HG03095 (cell line): ENCODE measurements at regions not wholly inside any gene's neighbourhood (a gene's known extent, or its start where the extent isn't known, plus 50 kb on each side); places are given as distances from the start of the nearest gene placed in this dataset.

Experiments used
- ATAC-seq: cut with Tn5 transposase; IDR thresholded peaks from one replicate; pipeline ENCODE4 v1.9.1; 2021; ENCODE audit warnings: moderate library complexity; ENCODE audit not compliant: unreplicated experiment

DNA sequence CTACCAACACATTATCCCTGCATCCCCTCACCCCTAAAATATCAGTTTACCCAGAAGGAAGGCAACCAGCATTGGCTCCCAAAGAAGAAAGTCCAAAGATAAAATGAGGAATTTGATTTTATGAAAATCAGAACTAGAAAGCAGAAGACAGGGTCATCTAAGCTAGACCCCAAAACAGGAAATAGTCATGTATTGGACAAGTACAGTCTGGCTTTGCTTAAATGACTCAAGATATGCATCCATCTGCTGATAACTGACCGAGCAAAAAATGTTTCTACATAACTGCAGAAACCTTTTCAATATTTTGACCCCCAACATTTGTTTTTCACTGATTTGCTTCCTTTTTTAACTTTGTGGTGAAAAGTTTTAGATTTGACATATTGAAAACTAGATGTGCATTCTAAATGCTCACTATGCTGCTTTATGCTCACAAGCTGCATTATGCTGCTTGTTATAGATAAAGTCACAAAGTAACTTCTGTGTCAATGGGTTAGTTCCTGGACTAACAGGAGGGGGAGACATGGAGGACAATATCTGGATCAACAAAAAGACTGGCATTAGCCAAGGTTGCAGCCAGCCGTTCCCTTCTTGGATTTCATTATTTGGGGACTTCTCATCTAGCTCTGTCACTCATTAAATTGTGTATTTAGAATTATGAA lies 227.0 kb downstream of the INHBA start:
- ATAC-seq = no peak

DNA sequence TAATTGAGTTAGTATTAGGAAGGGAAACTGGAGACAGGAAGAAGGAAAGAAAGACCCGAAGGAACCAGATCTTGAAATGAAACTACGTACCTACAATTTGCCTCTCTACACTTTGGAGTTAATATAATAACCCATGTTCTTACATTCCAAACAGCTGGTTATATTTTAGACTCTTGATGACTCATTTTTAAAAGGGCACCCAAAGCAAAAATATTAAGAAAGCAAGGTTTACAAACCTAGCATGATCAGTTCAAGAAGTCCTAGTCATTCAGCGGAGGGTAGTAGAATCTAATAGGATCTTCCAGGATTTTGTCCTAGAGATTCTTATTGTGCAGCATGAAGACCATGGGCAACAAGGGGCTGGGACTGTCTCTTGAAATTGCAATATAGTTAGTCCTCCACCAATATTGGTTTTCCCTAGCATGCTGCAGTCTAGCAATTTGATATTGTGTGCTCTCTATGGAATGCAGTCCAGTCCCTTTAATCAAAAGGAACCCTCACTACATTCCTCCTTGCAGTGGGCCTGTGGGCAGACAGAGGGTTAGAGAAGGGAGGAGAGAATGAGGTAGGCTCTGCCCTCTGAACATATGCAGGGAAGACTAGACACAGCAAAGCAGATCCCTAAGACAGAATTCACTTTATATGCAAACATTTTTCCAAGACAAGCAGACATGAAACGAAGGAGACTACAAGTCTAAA lies 230.3 kb downstream of the INHBA start:
- ATAC-seq = no peak

DNA sequence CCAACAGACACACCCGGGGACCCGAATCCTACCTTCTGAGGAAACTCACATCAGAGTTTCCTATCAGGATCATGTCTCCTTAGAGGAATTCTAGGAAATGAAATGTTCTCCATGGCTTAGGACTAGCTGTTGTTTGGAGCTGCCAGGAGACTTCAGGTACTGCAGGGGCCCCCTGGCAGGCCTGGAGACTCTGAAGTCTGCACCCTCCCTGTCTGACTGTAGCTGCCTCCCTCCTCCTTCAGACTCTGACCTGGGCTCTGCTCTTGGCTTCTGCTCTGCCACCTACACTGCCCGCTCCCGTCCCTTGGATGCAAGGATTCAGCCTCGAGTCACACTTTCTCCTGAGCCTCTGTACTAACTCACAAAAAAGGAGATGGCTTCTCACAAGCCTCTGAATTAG lies 232.8 kb downstream of the INHBA start:
- no peak for ATAC-seq

DNA sequence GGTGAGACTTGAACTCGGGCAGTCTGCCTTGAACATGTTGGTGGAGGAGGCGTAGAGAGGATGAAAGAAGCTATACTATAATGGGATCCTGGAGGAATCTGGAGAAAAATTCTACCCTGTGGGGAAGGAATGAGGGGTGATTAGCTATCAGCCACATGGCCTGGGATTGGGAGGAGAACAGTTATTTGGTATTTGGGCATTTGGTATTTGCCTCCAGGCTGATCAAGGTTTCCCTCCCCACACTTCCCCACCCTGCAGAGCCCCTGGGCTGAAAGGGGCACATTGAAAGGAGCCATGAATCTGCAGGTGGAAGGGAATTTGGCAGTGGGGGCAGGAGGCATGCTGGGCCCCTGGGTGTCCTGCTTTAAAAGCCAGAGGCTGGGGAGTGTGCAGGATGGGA lies 235.3 kb downstream of the INHBA start:
- no peak for ATAC-seq

DNA sequence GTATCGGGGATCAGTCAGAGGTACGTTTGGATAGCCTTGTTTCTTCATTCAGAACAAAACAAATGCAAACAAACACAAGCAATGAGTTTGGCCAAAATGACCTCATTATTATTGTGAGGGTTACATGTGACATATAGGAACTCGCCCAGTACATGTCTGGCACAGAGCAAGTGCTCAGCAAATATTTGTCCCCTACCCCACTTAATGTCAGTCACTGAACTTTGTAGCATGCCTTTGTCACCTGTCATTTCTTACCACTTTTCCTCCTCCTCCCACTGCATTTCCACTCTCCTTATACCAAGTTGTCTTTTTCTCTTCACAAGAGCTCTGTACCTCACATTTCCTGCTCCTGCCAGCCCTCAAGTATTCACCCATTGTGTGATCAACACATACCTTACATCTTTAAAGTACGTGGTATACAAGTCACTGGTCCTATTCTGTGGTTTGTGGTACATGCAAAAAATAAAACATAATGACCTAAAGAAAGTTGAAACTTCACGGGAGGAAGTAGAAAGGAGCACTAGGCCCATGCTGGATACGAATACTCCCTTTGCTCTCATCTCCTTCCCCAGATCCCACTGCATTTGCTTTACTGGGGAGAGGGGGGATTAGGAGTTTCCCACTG lies 236.0 kb downstream of the INHBA start:
- no peak for ATAC-seq

DNA sequence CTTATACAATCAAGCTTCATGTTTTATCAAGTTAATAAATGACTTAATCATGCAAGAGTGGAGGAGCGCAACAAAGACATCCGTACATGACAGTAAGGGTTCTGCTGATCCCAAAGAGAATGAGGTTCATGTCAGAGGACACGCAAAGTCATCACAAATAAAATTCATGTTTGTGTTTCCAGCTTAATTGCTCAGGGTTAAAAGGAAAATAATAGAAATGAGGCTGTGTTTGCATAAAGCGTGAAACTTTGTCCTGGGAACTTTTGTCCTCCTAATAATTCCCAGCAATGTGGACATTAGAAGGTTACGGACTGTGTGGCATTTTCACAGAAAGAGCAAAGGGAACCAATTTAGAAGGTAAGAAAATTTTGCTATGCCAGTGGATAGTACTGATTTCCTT lies 237.3 kb downstream of the INHBA start:
- no peak for ATAC-seq

DNA sequence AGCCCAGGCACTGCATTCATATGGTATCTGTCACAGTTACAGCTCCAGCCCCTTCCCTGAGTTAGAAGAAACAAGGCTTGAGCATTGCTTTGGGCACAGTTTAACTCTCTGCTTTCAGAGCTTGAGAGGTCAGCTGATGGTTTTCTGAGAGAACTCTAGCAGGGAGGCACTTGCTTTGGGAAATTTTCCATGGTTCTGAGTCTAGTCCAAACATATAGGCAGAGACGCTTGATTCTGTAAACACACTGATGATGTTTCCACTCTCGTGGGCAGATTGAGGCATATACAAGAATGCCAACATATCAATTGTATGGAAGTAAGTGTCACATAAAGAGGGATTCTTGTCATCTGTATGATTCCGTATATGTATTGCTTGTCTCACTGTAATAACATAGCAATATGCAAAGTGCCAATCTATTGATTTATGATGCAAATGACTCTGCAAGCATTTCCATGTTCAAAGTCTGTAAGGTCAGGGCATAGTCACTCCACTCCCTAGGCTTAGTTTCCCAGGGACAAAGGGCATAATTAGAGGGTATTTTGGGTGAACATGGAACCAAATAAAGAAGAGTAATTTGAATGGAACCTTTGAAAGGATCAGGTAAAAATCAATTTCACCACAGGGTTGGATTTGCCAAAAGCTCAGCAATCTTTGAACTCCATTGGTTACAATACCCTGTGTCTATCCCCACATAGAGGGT lies 239.0 kb downstream of the INHBA start:
- ATAC-seq = no peak

DNA sequence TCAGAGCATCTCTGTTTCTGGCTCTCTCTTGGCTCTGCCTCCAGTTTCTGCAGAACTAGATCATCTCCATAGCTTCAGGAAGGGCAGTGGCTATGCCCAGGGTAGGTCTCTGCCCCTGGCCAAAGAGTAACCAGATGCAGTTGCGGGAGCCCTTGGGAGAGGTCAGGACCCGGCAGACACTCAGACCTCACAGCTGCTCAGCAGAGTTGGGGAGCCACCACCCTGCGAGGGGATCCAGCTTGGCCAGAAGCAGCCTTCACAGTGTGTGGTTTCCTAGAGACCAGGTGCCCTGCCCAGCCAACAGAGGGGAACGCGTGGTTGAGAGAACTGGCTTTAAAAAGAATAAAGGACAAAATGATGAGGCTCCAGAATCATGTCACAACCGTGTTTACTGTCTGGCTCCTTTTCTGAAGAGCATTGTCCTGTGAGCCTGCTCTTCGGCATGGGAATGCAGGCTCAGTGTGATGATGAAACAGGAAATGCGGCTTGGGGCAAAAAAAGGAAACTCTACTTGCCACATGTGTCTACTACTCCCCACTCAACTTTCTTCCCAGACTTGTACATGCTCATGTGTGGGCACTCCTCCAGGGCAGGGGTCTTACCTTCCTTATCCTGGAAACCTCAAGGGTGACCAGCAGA lies 243.1 kb downstream of the INHBA start:
- no peak for ATAC-seq

DNA sequence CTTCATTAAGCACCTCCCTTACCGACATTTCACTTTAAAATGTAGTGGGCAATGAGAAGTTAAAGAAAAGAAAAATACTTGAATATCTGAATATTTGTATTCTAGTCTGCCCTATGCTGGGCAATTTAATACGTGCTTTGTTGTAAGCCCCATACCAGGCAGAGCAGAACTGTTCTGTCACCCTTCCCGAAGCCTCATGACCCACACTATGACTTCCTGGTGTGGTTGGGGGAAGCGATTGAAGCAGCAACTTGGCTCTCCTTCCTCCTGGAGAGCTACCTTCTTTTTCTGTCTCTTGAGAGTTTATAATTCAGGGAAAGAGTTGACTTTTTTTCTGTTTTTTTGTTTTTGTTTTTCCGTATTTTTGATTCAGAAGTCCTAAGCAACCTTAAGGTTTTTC lies 243.7 kb downstream of the INHBA start:
- no peak for ATAC-seq

DNA sequence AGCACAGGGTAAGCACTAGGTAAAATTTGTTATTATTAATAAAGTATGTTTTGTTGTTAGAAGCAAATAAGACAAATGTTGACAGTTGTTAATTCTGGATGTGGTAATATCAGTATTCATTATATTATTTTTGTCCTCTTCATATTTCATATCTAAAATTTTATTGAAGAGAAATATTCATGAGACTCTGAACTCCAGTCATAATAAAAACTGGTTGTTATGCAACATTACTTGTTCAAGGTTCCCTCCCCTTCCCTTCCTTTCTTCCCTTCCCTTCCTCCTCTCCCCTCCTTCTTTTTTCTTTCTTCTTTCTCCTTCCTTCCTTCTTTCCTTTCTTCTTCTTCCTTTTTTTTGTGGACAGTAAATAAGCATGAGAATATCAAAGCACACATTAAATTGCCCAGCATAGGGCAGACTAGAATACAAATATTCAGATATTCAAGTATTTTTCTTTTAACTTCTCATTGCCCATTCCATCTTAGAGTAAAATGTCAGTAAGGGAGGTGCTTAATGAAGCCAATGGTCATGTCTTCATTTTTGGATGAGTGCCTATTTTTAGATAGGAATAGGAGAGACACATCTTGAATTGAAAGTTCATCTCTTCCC lies 245.0 kb downstream of the INHBA start:
- ATAC-seq = no peak

DNA sequence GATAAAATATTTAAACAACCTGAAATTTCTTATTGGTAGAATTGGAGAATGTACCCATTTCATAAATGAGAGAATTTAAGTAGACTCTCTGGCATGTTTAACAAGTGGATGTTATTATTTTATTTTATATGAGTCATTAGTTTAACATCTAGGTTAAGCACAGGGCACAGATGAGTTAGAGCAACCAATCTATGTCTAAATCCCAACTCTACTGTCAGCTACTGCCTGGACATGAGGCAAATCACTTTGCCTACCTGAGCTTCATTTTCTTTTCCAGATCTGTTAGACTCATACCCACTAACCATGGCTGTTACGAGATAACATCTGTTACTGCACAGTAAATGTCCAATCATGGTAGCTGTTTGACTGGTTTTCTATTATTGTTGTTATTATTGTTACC lies 251.1 kb downstream of the INHBA start:
- ATAC-seq = no peak

DNA sequence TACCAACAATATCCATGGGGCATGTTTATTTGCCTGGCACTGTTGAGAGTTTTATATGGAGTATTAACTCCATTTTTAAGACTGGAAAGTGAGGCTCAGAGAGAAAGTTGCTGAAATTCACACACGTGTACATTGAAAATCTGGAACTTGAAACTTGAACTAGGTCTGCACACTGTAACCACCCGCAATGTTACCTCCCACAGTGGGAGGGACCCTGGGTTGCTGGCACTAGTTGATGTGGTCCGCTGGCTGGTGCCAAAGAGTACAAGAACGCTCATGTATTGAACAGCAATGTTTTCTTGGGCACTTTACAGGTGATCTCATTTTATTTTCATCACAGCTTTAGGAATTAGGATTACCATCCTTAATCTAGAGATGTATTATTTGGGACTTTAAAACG lies 253.2 kb downstream of the INHBA start:
- no peak for ATAC-seq

DNA sequence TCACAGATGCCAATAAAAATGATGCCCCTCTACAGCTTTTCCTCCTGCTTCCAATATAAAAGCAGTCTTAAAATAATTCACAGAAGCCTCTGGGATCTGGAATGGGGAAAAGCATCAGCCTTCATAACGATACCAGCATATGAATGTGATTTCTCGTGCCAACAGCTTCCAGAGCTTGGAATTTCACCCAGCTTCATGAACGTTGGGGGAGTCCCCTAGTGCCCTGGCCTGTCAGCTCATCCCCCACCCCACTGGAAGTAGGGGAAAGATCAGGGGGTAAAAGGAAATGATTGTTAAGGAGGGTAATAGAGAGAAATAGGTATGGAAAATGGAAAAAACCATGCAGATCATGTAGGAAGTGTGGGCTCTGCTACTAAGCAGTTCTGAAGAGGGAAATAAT lies 253.6 kb downstream of the INHBA start:
- no peak for ATAC-seq

DNA sequence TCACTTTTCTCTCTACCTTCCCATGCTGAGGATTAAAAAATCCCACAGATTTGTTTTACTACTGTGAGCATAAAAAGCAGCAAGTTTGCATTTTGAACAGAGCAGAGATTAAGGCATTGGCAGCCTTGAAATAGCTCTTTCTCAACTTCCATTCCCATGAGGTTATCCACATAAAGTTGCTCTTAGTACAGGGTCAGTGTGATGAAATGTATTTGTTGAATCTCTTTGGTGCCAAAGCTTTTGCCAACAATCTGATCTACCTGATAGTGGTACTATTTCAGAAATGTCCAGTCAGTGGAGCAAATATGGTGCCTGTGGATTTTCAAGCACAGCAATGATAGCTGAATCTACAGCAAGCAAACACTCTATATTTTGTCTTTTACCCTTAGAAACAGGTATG lies 254.8 kb downstream of the INHBA start:
- ATAC-seq = no peak

DNA sequence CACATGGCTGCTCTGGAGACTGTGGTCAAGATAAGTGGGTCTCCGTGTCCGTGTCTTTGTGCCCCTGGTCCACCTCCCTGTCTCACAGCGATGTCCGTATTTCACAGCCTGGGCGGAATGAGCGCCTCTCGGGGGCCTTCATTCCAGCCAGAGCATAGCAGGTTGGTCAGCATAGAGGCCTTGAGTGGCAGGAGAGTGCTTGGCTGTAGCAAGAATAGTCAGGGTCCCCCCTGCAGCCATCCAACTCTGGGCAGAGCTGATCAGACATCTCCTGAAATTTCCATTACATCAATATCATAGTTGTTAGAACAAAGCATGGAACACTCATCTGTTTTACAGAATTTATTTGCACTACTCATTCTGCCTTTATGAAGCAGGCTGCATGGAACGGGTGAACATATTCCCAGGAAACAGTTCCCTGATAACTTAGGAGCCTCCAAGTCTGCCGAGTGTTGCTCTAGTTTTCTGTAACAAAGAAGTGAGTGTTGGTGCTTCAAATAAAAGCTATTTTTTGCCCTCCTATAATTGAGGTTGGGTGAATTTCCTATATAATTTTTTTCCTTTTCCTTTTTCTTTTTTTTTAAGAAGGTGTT lies 255.3 kb downstream of the INHBA start:
- ATAC-seq = no peak

DNA sequence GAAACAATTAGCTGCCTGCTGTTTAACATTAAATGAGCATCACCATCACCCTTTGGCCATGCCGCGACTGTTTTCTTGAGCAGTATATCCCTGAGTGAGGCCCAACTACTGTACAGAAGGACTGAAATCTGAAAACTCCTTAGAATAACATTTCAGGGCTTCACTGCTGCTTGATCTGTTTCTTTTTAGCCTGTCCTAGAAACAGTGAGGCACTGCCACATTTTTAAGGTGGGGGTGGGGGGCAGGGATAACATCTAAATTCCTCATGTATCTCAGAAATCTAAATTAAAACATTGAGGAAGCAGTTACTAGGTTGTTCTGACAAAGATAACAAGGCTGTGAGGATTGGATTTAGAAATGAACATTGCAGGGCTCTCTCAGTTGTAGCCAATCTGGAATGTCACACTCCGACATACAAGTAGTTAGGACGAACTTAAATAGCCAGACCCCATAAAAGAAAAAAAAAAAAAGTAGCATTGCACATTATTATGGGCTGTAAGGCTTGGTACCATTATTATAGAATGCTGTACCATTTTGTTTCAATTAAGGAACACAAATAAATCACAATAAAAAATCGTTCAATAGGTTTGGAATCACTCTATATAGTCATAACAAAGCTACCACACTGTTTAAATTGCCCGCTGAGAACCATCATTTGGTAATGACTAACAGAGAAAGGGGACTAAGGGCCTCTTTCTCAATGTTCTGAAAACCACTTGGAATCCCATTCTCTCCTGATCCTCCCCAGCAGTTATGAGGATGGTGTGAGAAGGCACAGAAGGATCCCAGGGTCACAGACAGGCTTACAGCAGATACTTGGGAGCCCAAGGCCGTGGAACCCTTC lies 256.1 kb downstream of the INHBA start:
- no peak for ATAC-seq

DNA sequence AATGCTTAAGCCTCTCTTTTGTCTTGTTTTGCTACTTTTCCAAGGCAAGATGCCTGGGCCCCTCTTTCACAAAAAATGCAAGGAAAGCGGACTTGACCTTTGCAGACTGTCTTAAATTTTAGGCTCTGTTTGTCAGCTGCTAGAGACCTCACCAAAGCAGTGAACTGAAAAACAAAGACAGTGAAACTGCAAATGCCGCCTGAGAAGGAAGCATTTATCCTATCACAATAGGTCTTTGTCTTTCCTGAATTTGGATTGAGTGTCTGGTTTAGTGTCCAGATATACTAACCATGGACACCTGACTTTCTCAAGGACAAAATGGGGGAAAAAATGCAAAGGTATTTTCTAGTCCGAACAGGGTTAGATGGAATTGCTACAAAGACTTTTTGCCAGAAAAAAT lies 256.9 kb downstream of the INHBA start:
- no peak for ATAC-seq

DNA sequence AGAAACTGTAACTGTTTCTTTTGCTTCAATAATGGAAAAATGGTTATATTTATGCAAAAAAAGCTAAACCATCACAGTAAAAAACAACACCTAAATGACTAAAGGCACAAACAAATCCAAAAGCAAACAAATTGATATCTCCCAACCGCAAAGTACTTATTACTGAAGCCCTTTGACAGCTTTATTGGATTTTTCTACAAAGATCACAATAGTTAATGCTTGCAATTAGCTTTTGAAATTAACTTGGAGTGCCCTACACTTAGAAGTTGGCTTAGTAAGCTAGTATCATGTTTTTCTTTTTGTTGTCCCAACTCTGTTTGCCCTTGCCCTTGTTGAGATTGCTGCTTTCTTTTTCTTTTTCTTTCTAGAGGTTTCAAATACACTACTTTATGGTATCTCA lies 257.5 kb downstream of the INHBA start:
- no peak for ATAC-seq

DNA sequence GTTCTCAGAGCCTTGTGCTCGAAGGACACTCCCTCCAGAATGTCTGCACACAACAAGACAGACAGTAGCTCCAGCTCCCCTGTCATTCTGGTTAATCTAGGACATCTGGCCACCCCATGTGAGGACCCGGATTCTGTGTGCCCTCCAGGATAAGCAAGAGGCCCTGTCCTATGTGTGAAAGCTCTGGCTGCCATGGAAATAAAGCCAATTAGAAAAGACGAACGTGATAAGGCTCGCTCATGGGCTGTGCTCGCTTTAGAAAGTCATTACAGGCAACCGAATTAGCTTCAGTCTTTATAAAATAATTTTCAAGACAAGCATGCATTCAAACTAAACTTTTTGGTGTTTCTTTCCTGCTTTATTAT lies 263.4 kb downstream of the INHBA start:
- no peak for ATAC-seq
